H9 (cell line): ENCODE measurements at regions not wholly inside any gene's neighbourhood (a gene's known extent, or its start where the extent isn't known, plus 50 kb on each side); places are given as distances from the start of the nearest gene placed in this dataset.

Experiments used
- DNase-seq: peaks from one replicate; pipeline ENCODE4 v3.0.0-alpha.2; 2017
- H2AFZ ChIP-seq: one replicate; pipeline ENCODE4 v1.6.1; 2013; ENCODE audit warnings: mild to moderate bottlenecking, low read length, control low read depth, moderate library complexity
- H2AK5ac ChIP-seq: 2 replicates; pipeline ENCODE4 v1.6.1; 2013; ENCODE audit warnings: low read length, control low read depth, mixed read lengths; ENCODE audit not compliant: insufficient read length
- H2BK120ac ChIP-seq: one replicate; pipeline ENCODE4 v1.6.1; 2013; ENCODE audit warnings: low read depth, mild to moderate bottlenecking, low read length, control low read depth, inconsistent platforms; ENCODE audit not compliant: poor library complexity, severe bottlenecking
- H2BK12ac ChIP-seq: 2 replicates; pipeline ENCODE4 v1.6.1; 2013; ENCODE audit warnings: low read length, control low read depth, mixed read lengths, low read depth; ENCODE audit not compliant: insufficient read length
- H2BK15ac ChIP-seq: 2 replicates; pipeline ENCODE4 v1.6.1; 2013; ENCODE audit warnings: low read depth, low read length, control low read depth
- H2BK20ac ChIP-seq: one replicate; pipeline ENCODE4 v1.6.1; 2013; ENCODE audit warnings: low read depth, mild to moderate bottlenecking, low read length, control low read depth, inconsistent platforms; ENCODE audit not compliant: poor library complexity, severe bottlenecking
- H2BK5ac ChIP-seq: 2 replicates; pipeline ENCODE4 v1.6.1; 2013; ENCODE audit warnings: low read length, control low read depth, mixed read lengths; ENCODE audit not compliant: insufficient read length
- H3K14ac ChIP-seq: 2 replicates; pipeline ENCODE4 v1.6.1; 2013; ENCODE audit warnings: low read length, control low read depth; ENCODE audit not compliant: insufficient read depth
- H3K18ac ChIP-seq: 2 replicates; pipeline ENCODE4 v1.6.1; 2013; ENCODE audit warnings: low read depth, mild to moderate bottlenecking, mixed read lengths, low read length, control low read depth; ENCODE audit not compliant: insufficient read length
- H3K23ac ChIP-seq: 2 replicates; pipeline ENCODE4 v1.6.1; 2013; ENCODE audit warnings: low read length, control low read depth, mixed read lengths, low read depth; ENCODE audit not compliant: insufficient read length
- H3K23me2 ChIP-seq: 2 replicates; pipeline ENCODE4 v1.6.1; 2013; ENCODE audit warnings: low read depth, mild to moderate bottlenecking, mixed read lengths, low read length, control low read depth; ENCODE audit not compliant: insufficient read length, poor library complexity, severe bottlenecking
- H3K27ac ChIP-seq: 2 replicates; pipeline ENCODE4 v1.5.1; 2013; ENCODE audit warnings: low read length, control low read depth, mixed read lengths, low read depth; ENCODE audit not compliant: insufficient read length
- H3K27me3 ChIP-seq: 2 replicates; pipeline ENCODE4 v1.6.1; 2013; ENCODE audit warnings: low read length, control low read depth, inconsistent platforms; ENCODE audit not compliant: insufficient read depth
- H3K4ac ChIP-seq: 2 replicates; pipeline ENCODE4 v1.6.1; 2013; ENCODE audit warnings: low read depth, mild to moderate bottlenecking, control low read depth, inconsistent platforms, low read length, moderate library complexity
- H3K4me1 ChIP-seq: 2 replicates; pipeline ENCODE4 v1.6.1; 2013; ENCODE audit warnings: low read length, control low read depth, inconsistent platforms; ENCODE audit not compliant: insufficient read depth
- H3K4me2 ChIP-seq: 2 replicates; pipeline ENCODE4 v1.6.1; 2013; ENCODE audit warnings: low read length, control low read depth, mixed read lengths; ENCODE audit not compliant: insufficient read length, insufficient read depth
- H3K56ac ChIP-seq: 2 replicates; pipeline ENCODE4 v1.6.1; 2013; ENCODE audit warnings: low read depth, mild to moderate bottlenecking, mixed read lengths, low read length, control low read depth; ENCODE audit not compliant: insufficient read length
- H3K79me1 ChIP-seq: 2 replicates; pipeline ENCODE4 v1.6.1; 2013; ENCODE audit warnings: low read depth, mild to moderate bottlenecking, moderate library complexity, low read length, control low read depth, inconsistent platforms; ENCODE audit not compliant: insufficient read depth, poor library complexity, severe bottlenecking
- H3K79me2 ChIP-seq: 2 replicates; pipeline ENCODE4 v1.6.1; 2013; ENCODE audit warnings: low read length, control low read depth, inconsistent platforms; ENCODE audit not compliant: insufficient read depth
- H3K9ac ChIP-seq: 2 replicates; pipeline ENCODE4 v1.6.1; 2013; ENCODE audit warnings: low read length, control low read depth, mixed read lengths; ENCODE audit not compliant: insufficient read length; ENCODE audit errors: extremely low read depth
- H3K9me3 ChIP-seq: one replicate; pipeline ENCODE4 v1.6.1; 2013; ENCODE audit warnings: low read depth, low read length, inconsistent platforms; ENCODE audit not compliant: control insufficient read depth
- H3T11ph ChIP-seq: one replicate; pipeline ENCODE4 v1.6.1; 2013; ENCODE audit warnings: mild to moderate bottlenecking, low read length, control low read depth, inconsistent platforms
- H4K20me1 ChIP-seq: one replicate; pipeline ENCODE4 v1.6.1; 2013; ENCODE audit not compliant: control insufficient read depth, insufficient read length, insufficient read depth
- H4K5ac ChIP-seq: 2 replicates; pipeline ENCODE4 v1.6.1; 2013; ENCODE audit warnings: low read depth, mild to moderate bottlenecking, mixed read lengths, low read length, control low read depth; ENCODE audit not compliant: insufficient read length
- H4K8ac ChIP-seq: replicated peaks from 2 replicates; pipeline ENCODE4 v1.6.1; 2013; ENCODE audit warnings: low read length, control low read depth, mixed read lengths, low read depth; ENCODE audit not compliant: insufficient read length
- H4K91ac ChIP-seq: 2 replicates; pipeline ENCODE4 v1.6.1; 2013; ENCODE audit warnings: low read depth, mild to moderate bottlenecking, moderate library complexity, mixed read lengths, low read length, control low read depth; ENCODE audit not compliant: insufficient read length
- H3K27ac Mint-ChIP-seq, 3 experiments: 2 replicates in 2 of 3; 3 replicates in 1 of 3; pipeline ENCODE4 v1.8.0; 2020 to 2021; ENCODE audit warnings: mixed read lengths in 3 of 3, mild to moderate bottlenecking in 1 of 3, moderate library complexity in 1 of 3
- H3K27me3 Mint-ChIP-seq: 2 replicates; pipeline ENCODE4 v1.8.0; 2021; ENCODE audit warnings: low read depth, mild to moderate bottlenecking, moderate library complexity, mixed read lengths
- H3K36me3 Mint-ChIP-seq, 3 experiments: 2 replicates in 2 of 3; 3 replicates in 1 of 3; pipeline ENCODE4 v1.8.0; 2020 to 2021; ENCODE audit warnings: low read depth in 3 of 3, mixed read lengths in 3 of 3; ENCODE audit not compliant: insufficient read depth in 1 of 3
- H3K4me1 Mint-ChIP-seq, 2 experiments: 2 replicates each; pipeline ENCODE4 v1.8.0; 2020; ENCODE audit warnings: mixed read lengths in 2 of 2
- H3K4me3 Mint-ChIP-seq, 2 experiments: 2 replicates in 1 of 2; 3 replicates in 1 of 2; pipeline ENCODE4 v1.8.0; 2020 to 2021; ENCODE audit warnings: mild to moderate bottlenecking in 2 of 2, mixed read lengths in 2 of 2, moderate library complexity in 1 of 2
- H3K9me3 Mint-ChIP-seq, 2 experiments: 2 replicates in 1 of 2; 3 replicates in 1 of 2; pipeline ENCODE4 v1.8.0; 2020; ENCODE audit warnings: mild to moderate bottlenecking in 2 of 2, mixed read lengths in 2 of 2, moderate library complexity in 1 of 2
- WGBS: extraction: QIAGEN DNeasy Blood & Tissue Kit; methylation state at CpG from one replicate; pipeline ENCODE4 v1.1.7; 2013; ENCODE audit warnings: missing lambda C conversion rate, low lambda C conversion rate, mixed read lengths; ENCODE audit not compliant: insufficient read length; ENCODE audit errors: extremely low coverage; 5-methylcytosine and 5-hydroxymethylcytosine counted together
- TF ChIP-seq, protein P1 (sequence below): fragments of 200-600 bp; sonication (generic); conservative IDR thresholded peaks from 3 replicates; pipeline ENCODE4 v1.8.0; 2021; ENCODE audit warnings: antibody characterized with exemption, mild to moderate bottlenecking

DNA sequence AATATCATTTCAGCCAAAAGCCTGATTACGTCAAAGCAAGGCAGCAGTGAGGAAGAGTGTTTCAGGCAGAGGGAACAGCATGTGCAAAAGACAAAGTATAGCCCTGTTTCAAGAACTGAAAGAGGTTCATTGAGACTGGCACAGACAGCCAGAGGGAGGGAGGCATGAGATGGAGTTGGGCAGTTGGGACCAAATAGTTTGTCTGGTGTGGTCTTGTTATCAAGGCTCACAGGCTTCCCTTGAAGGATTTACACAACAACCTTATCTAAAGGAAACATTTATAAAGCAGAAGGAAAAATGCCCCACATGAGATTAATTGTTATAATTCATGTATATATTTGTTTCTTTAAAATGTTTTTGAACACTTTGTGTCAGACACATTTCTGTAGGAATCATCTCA lies 253.3 kb downstream of the DMAC1 start:
- Histone ChIP-seq H3K9ac (no peak overlapping the region), H3K14ac (no peak overlapping the region), H3K27me3 (no peaks in the 10 kb centered on the region), H2BK15ac (no peak overlapping the region), H2BK120ac (no peak overlapping the region), H2BK5ac (no peak overlapping the region), H2AK5ac (no peak overlapping the region), H3K79me2 (no peaks in the 10 kb centered on the region), H3K23ac (no peak overlapping the region), H3K4me2 (no peak overlapping the region), H3K79me1 (no peaks in the 10 kb centered on the region), H2BK20ac (no peak overlapping the region), H4K5ac (no peak overlapping the region), H4K8ac (no peak overlapping the region), H2BK12ac (no peak overlapping the region), H3K56ac (no peak overlapping the region), H3K27ac (no peak overlapping the region), H3K4ac (no peak overlapping the region), H4K20me1 (no peaks in the 10 kb centered on the region), H3K9me3 (no peaks in the 10 kb centered on the region), H3K23me2 (peaks cover 3% of the 10 kb centered on the region), H4K91ac (no peak overlapping the region), H3K18ac (no peak overlapping the region), H3K4me1 (peaks cover 11% of the 10 kb centered on the region; the same call in 1 of the 2 replicates), H3T11ph (no peak overlapping the region), H2AFZ (no peak overlapping the region)
- Mint-ChIP-seq H3K4me3 (no peak overlapping the region), H3K27me3 (0 out of 2 replicates have a peak, but pooled peaks cover 2% of the 10 kb centered on the region), H3K27ac (no peak overlapping the region), H3K36me3 (no peaks in the 10 kb centered on the region; a peak in 1 of 7 replicates), H3K4me1 (peaks cover 40 to 44% of the 10 kb centered on the region in 2 experiments), H3K9me3 (no peaks in the 10 kb centered on the region; a peak in 1 of 5 replicates)
- WGBS: no CpG with 5 or more reads among the region's 1 CpG
- no peak for DNase-seq
- TF ChIP-seq, protein P1, sequence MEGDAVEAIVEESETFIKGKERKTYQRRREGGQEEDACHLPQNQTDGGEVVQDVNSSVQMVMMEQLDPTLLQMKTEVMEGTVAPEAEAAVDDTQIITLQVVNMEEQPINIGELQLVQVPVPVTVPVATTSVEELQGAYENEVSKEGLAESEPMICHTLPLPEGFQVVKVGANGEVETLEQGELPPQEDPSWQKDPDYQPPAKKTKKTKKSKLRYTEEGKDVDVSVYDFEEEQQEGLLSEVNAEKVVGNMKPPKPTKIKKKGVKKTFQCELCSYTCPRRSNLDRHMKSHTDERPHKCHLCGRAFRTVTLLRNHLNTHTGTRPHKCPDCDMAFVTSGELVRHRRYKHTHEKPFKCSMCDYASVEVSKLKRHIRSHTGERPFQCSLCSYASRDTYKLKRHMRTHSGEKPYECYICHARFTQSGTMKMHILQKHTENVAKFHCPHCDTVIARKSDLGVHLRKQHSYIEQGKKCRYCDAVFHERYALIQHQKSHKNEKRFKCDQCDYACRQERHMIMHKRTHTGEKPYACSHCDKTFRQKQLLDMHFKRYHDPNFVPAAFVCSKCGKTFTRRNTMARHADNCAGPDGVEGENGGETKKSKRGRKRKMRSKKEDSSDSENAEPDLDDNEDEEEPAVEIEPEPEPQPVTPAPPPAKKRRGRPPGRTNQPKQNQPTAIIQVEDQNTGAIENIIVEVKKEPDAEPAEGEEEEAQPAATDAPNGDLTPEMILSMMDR: no peak
